Common myeloid progenitor, CD34-positive (primary cell): ENCODE measurements at regions not wholly inside any gene's neighbourhood (a gene's known extent, or its start where the extent isn't known, plus 50 kb on each side); places are given as distances from the start of the nearest gene placed in this dataset.

ENCODE experiments used
- CTCF ChIA-PET: fragments of 350-600 bp; sonication (Branson Sonifier 250); formaldehyde crosslinking; loops from one replicate; lab custom pipeline; 2021; ENCODE audit warnings: antibody characterized with exemption; lab: Charles Lee
- POLR2A ChIA-PET: fragments of 350-600 bp; sonication (Branson Sonifier 250); formaldehyde crosslinking; loops from one replicate; lab custom pipeline; 2021; ENCODE audit warnings: antibody characterized with exemption; lab: Charles Lee
- DNase-seq, 3 donors: peaks; one replicate each; pipeline versions ENCODE4 v3.0.0 to v3.0.0-alpha.2; 2013
- H3K27ac ChIP-seq, 2 experiments: 1 replicate in 1 of 2; 2 replicates in 1 of 2; pipeline ENCODE4 v1.7.0; 2013; ENCODE audit warnings: inconsistent platforms in 2 of 2, low read length in 2 of 2, mild to moderate bottlenecking in 2 of 2, low read depth in 1 of 2, moderate library complexity in 1 of 2; ENCODE audit not compliant: severe bottlenecking in 2 of 2, insufficient read depth in 1 of 2, poor library complexity in 1 of 2
- H3K27me3 ChIP-seq, 5 experiments: replicated peaks in 2 of 5; 1 replicate in 3 of 5; 2 replicates in 2 of 5; pipeline versions ENCODE4 v1.6.1 to v1.7.0; 2013; ENCODE audit warnings: low read length in 4 of 5, mild to moderate bottlenecking in 2 of 5, moderate library complexity in 2 of 5, inconsistent platforms in 1 of 5; ENCODE audit not compliant: insufficient read depth in 5 of 5, control insufficient read depth in 4 of 5
- H3K36me3 ChIP-seq, 4 experiments: 1 replicate in 2 of 4; 2 replicates in 2 of 4; pipeline versions ENCODE4 v1.6.1 to v1.7.0; 2013; ENCODE audit warnings: low read length in 3 of 4, control low read depth in 1 of 4, mild to moderate bottlenecking in 1 of 4; ENCODE audit not compliant: control insufficient read depth in 4 of 4, insufficient read depth in 4 of 4
- H3K4me1 ChIP-seq, 4 experiments: 1 replicate in 3 of 4; 2 replicates in 1 of 4; pipeline versions ENCODE4 v1.6.1 to v1.7.1; 2013; ENCODE audit warnings: low read length in 3 of 4, mild to moderate bottlenecking in 3 of 4, control low read depth in 1 of 4, inconsistent platforms in 1 of 4, moderate library complexity in 1 of 4; ENCODE audit not compliant: control insufficient read depth in 4 of 4, insufficient read depth in 4 of 4; ENCODE audit errors: control extremely low read depth in 1 of 4
- H3K4me3 ChIP-seq, 7 experiments: 1 replicate in 4 of 7; 2 replicates in 3 of 7; pipeline versions ENCODE4 v1.5.1 to v1.7.0; 2013; ENCODE audit warnings: mild to moderate bottlenecking in 7 of 7, low read length in 6 of 7, moderate library complexity in 6 of 7, inconsistent platforms in 2 of 7, low read depth in 2 of 7, control low read depth in 1 of 7; ENCODE audit not compliant: insufficient read depth in 4 of 7, control insufficient read depth in 1 of 7; ENCODE audit errors: extremely low read depth in 1 of 7
- H3K9me3 ChIP-seq, 5 experiments: 1 replicate in 4 of 5; 2 replicates in 1 of 5; pipeline versions ENCODE4 v1.6.1 to v1.7.1; 2013; ENCODE audit warnings: low read length in 4 of 5, mild to moderate bottlenecking in 2 of 5, inconsistent platforms in 1 of 5, low read depth in 1 of 5, moderate library complexity in 1 of 5; ENCODE audit not compliant: control insufficient read depth in 4 of 5, insufficient read depth in 2 of 5; ENCODE audit errors: control extremely low read depth in 1 of 5
- WGBS: methylation state at CpG from one replicate; pipeline ENCODE4 v1.1.5; 2013; ENCODE audit not compliant: insufficient coverage; 5-methylcytosine and 5-hydroxymethylcytosine counted together

DNA sequence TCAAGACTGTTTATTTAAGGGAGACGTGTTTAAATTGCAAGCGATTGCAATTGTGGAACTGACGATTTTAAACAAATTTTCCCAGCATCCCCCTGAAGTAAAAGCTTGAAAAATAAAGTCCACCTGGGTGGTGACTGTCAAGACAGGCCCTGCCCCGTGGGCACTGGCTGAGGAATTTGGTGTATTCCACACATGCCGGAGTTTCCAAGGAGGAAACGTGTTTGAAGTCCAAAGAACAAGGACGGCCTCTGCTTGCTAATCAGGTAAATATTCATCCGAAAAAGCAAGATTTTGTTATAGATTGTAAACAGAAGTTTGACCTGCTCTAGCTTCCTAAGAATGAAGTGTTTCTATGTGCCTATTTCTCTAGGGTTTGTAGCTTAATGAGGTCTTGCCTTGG is 505.1 kb downstream of the QKI start:
- Histone ChIP-seq H3K4me3 (no peak overlapping the region), H3K4me1 (no peaks in the 10 kb centered on the region), H3K36me3 (no peaks in the 10 kb centered on the region), H3K27me3 (peaks cover 0 to 6% (median 2%) of the 10 kb centered on the region in 5 experiments), H3K27ac (no peak overlapping the region), H3K9me3 (no peaks in the 10 kb centered on the region)
- POLR2A ChIA-PET, result no interaction called here
- CTCF ChIA-PET, result interaction anchor here (0.8 kb wide), 1 partner anchor 9 kb away, joined by 3 read pairs; no protein-coding TSS in a partner anchor
- DNase-seq, result no peak
- 94% methylated on average over 3 of the region's 8 CpGs for WGBS

DNA sequence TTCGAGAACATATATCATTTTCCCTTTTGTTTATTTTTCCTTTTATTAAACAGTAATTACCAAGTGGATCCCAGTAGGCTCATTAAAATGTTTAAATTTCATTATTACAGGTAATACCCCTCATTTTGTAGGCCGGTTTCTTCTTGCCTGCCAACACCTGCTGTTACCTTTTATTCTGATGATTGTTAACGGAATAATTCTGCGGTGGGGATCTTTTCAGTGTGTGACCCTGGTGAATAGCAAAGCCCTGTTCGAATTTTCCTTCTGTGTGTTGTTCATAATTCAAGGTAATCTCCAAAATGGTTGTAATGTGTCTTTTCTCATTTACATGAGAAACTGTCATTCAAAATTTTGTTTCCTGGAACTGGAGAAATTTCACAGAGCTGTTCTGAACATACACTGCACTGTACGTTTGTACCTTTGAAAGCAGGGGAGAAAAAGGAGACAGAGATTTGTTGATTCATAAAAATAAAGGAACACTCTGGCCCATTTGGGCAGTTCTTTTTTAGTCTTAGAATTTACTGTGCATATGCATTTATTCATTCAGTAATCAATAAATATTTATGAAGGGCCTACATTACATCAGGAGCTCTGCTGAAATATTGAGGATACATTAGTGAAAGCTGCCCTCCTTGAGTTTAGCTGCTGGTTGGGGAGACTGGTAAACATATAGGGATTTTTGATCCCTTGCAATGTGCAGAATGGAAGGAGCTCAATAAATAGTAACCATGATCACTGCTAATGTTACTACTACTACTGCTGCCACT is 502.0 kb downstream of the QKI start:
- 100% methylated on average over 1 of the region's 6 CpGs for WGBS
- H3K27ac ChIP-seq, result no peak overlapping the region
- ChIA-PET CTCF (no interaction called here), POLR2A (no interaction called here)
- H3K36me3 ChIP-seq, result no peaks in the 10 kb centered on the region
- H3K27me3 ChIP-seq, result peaks cover 0 to 15% (median 2%) of the 10 kb centered on the region in 5 experiments
- no peaks in the 10 kb centered on the region for H3K4me1 ChIP-seq
- no peak for DNase-seq
- H3K4me3 ChIP-seq, result no peak overlapping the region
- H3K9me3 ChIP-seq, result no peaks in the 10 kb centered on the region

DNA sequence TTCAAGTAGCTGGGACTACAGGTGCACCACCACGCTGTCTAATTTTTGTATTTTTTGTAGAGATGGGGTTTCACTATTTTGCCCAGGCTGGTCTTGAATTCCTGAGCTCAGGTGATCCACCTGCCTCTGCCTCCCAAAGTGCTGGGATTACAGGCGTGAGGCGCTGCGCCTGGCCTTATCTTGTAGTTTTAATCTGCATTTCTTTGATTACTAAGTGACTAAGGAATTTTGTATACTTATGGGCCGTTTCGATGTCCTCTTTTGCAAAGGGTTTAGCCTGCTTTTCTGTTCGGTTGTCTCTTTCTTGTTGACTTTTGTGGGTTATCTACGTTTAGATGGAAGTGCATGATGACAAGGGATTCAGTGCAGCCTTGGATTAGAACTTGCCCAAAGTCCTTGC is 500.6 kb downstream of the QKI start:
- POLR2A ChIA-PET, result no interaction called here
- Histone ChIP-seq H3K9me3 (no peaks in the 10 kb centered on the region), H3K27ac (no peak overlapping the region), H3K4me1 (no peaks in the 10 kb centered on the region), H3K27me3 (peaks cover 0 to 15% (median 2%) of the 10 kb centered on the region in 5 experiments), H3K4me3 (no peak overlapping the region), H3K36me3 (no peaks in the 10 kb centered on the region)
- no peak for DNase-seq
- WGBS, result 92% methylated on average over 6 of the region's 8 CpGs
- CTCF ChIA-PET, result no interaction called here

DNA sequence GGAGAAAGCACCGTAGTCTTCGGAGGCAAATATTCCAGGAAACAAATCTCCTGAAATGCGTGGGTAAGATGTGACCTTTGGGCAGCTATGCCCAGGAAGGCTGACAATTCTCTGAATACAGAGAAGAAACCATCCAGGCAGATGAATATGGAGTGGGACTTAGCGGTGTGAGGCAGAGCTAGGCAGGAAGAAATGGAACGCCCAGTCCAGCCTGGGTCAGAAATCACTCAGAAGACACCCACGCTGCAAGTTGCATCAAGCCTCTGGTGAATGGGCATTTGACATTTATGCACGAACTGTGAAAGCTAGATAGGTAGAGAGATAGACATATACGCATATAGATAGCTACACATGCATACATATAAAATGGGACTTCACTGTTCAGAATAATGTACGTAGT is 498.5 kb downstream of the QKI start:
- WGBS, result 97% methylated on average over 5 of the region's 9 CpGs
- no peaks in the 10 kb centered on the region for H3K4me1 ChIP-seq
- no peak overlapping the region for H3K4me3 ChIP-seq
- no peak for DNase-seq
- CTCF ChIA-PET, result interaction anchor here (1.7 kb wide), 1 partner anchor 9 kb away, joined by 3 read pairs; no protein-coding TSS in a partner anchor
- H3K27ac ChIP-seq, result no peak overlapping the region
- H3K9me3 ChIP-seq, result no peaks in the 10 kb centered on the region
- peaks cover 0 to 12% (median 2%) of the 10 kb centered on the region in 5 experiments for H3K27me3 ChIP-seq
- H3K36me3 ChIP-seq, result no peaks in the 10 kb centered on the region
- POLR2A ChIA-PET, result no interaction called here

DNA sequence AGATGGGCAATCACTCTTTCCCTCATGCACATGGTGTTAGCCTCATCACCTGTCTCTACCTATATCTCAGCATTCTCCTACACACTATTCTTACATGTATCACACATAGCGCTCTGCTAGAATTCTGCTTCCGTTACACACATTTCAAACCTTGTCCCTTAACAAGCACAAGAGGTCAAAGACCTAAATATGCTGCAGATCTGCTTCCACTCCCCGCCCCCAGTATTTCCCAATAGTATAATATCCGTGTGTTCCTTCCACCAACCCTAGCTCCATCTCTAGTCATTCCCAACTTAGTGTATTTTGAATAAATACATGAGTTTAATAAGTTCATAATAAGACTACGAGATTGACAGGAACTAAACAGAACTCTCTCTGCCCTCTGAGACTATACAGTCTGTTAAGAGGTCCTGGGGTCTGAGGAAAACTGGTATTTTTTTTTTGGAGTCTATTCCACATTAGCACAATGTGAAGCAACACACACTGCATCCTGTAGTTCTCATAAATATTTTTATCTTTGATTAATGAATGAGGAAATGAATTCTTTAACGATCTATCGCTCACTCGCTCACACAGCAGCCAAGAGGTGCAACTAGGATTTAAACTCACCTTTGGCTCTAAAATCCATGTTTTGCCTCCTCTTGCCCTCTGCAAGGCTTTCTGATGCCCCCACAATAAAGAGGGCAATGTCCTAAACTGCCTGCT is 491.6 kb downstream of the QKI start:
- CTCF ChIA-PET, result no interaction called here
- DNase-seq, result no peak
- Histone ChIP-seq H3K9me3 (no peaks in the 10 kb centered on the region), H3K27me3 (peaks cover 0 to 13% (median 5%) of the 10 kb centered on the region in 5 experiments), H3K4me1 (no peaks in the 10 kb centered on the region), H3K27ac (no peak overlapping the region), H3K4me3 (no peak overlapping the region), H3K36me3 (no peaks in the 10 kb centered on the region)
- 100% methylated on average over 5 of the region's 8 CpGs for WGBS
- POLR2A ChIA-PET, result no interaction called here

DNA sequence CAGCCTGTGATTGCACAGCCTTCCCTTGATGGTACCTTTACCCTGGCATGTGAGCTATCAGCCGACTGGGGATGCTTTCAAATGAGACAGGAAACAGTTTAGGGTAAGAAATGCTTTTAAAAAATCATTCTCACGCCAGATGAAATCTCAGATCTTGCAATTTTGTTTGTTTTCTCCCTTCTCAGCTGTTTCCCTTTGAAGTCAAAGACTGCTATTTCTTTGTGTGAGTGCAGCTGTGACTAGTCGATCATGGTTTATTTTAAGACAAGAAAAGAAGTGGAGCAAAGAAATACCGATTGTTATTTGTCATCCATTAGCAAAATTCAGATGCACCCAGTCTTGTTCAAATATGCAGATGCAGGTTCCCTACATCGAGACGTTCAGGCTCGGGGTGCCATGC is 489.7 kb downstream of the QKI start:
- Histone ChIP-seq H3K36me3 (no peaks in the 10 kb centered on the region), H3K27me3 (peaks cover 0 to 12% (median 5%) of the 10 kb centered on the region in 5 experiments), H3K9me3 (no peaks in the 10 kb centered on the region), H3K4me3 (no peak overlapping the region), H3K4me1 (no peaks in the 10 kb centered on the region), H3K27ac (no peak overlapping the region)
- ChIA-PET CTCF (no interaction called here), POLR2A (no interaction called here)
- no peak for DNase-seq
- 92% methylated on average over 7 of the region's 7 CpGs for WGBS

DNA sequence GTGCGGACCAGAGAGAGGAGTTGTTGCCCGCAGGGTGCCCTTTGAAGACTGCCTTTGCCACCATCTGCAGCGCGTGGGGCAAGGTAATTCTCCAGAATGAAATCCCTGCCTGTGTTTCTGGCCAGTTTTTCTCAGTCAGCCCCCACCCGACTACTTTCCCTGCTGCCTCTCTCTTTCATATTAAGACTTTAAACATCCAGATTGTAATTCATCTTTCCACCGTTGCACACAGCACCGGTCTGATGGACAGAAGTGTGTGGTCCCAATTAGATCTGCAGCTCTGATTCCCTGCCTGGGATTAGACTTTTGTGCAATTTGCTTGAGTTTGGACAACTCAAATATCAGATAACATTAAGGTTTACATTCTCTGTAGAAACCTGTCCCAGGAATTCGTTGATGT is 489.0 kb downstream of the QKI start:
- Histone ChIP-seq H3K27ac (no peak overlapping the region), H3K27me3 (peaks cover 0 to 13% (median 5%) of the 10 kb centered on the region in 5 experiments), H3K4me1 (no peaks in the 10 kb centered on the region), H3K36me3 (no peaks in the 10 kb centered on the region), H3K9me3 (no peaks in the 10 kb centered on the region), H3K4me3 (no peak overlapping the region)
- no peak for DNase-seq
- POLR2A ChIA-PET, result no interaction called here
- CTCF ChIA-PET, result no interaction called here
- WGBS, result 98% methylated on average over 8 of the region's 8 CpGs
